BLaER1 treated with 17β-estradiol and CSF1 and Interleukin-3, amounts not matched to agents 10 nM and 100 nM (cell line): ENCODE measurements at regions not wholly inside any gene's neighbourhood (a gene's known extent, or its start where the extent isn't known, plus 50 kb on each side); places are given as distances from the start of the nearest gene placed in this dataset.

Experiments
- H3K27ac ChIP-seq, 11 experiments: shearing (Covaris generic); formaldehyde crosslinking; 2 replicates each; pipeline ENCODE4 v1.8.1; 2022
- H3K27me3 ChIP-seq, 11 experiments: shearing (Covaris generic); formaldehyde crosslinking; 2 replicates each; pipeline ENCODE4 v1.8.1; 2022
- H3K36me3 ChIP-seq, 11 experiments: shearing (Covaris generic); formaldehyde crosslinking; 2 replicates each; pipeline ENCODE4 v1.8.1; 2022
- H3K4me1 ChIP-seq, 10 experiments: shearing (Covaris generic); formaldehyde crosslinking; 2 replicates each; pipeline ENCODE4 v1.8.1; 2022
- H3K4me2 ChIP-seq, 11 experiments: shearing (Covaris generic); formaldehyde crosslinking; 2 replicates each; pipeline ENCODE4 v1.8.1; 2022
- H3K4me3 ChIP-seq, 10 experiments: shearing (Covaris generic); formaldehyde crosslinking; 2 replicates each; pipeline ENCODE4 v1.8.1; 2022
- H3K9ac ChIP-seq, 11 experiments: shearing (Covaris generic); formaldehyde crosslinking; 2 replicates each; pipeline ENCODE4 v1.8.1; 2022
- H3K9me3 ChIP-seq, 11 experiments: shearing (Covaris generic); formaldehyde crosslinking; replicated peaks in 1 of 11; 2 replicates each; pipeline ENCODE4 v1.8.1; 2022
- H4K20me1 ChIP-seq, 11 experiments: shearing (Covaris generic); formaldehyde crosslinking; 2 replicates each; pipeline ENCODE4 v1.8.1; 2022
- Cebpa-rat ChIP-seq, 11 experiments: shearing (Covaris generic); IDR thresholded peaks; 2 replicates each; pipeline ENCODE4 v1.8.1; 2022

DNA sequence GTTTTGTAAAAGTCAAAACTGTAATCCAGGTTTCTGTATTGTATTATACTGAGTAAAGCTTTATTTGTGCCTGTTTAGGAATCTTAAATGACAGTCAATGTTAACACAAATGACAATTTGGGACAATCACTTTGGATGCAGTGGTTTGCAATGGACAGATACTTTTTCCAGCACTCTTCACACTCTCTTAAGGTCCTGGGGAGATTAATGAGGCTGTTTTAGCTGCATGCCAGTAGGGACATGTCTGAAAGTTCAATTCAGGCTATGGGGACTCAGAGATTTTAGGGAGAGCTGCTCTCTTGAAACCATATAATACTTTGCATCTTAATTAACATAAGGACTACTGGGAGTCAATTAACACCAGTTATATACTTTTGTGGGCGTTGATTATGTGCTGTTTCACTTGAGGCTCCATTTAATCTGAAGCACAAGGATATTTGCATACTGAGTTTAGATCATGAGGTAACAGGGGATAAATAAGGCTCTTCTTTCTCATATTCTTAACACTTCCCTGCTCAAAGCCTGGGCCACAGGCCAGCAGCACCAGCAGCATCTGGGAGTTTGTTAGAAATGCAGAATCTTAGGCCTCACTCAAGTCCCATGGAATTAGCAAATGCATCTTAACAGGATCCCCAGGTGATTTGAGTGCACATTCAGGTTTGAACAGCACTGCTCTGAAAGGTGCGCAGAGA, 972.8 kb downstream of the PLOD2 start:
- Histone ChIP-seq H3K27ac (no peak overlapping the region), H3K4me3 (no peak overlapping the region), H3K9me3 (no peaks in the 10 kb centered on the region), H4K20me1 (no peaks in the 10 kb centered on the region), H3K27me3 (no peaks in the 10 kb centered on the region), H3K9ac (no peak overlapping the region), H3K36me3 (no peaks in the 10 kb centered on the region), H3K4me1 (peaks cover 0 to 1% (median 0%) of the 10 kb centered on the region in 10 experiments; a peak in 3 of 20 replicates), H3K4me2 (no peak overlapping the region)
- TF ChIP-seq Cebpa-rat (IDR thresholded peaks at IDR 0.05): no peak

DNA sequence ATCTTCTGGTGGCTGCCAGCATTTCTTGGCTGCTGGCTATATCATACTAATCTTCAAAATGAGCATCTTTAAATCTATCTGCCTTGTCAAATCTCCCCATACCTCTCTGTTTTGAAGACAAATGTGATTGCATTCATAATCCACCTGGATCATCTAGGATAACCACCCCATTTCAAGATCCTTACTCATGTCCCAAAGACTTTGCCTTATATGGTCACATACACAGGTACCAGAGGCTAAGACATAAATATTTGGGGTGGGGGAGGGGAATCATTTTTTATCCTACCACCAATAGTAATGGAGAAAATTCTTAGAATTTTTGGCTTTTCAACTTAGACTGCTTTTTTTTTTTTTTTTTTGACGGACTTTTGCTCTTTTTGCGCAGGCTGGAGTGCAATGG, 970.8 kb downstream of the PLOD2 start:
- Histone ChIP-seq H3K4me1 (no peaks in the 10 kb centered on the region), H3K27ac (no peak overlapping the region), H3K27me3 (no peaks in the 10 kb centered on the region), H3K9me3 (no peaks in the 10 kb centered on the region), H3K4me3 (no peak overlapping the region), H4K20me1 (no peaks in the 10 kb centered on the region), H3K4me2 (no peak overlapping the region), H3K9ac (no peak overlapping the region), H3K36me3 (no peaks in the 10 kb centered on the region)
- TF ChIP-seq Cebpa-rat (IDR thresholded peaks at IDR 0.05): no peak

DNA sequence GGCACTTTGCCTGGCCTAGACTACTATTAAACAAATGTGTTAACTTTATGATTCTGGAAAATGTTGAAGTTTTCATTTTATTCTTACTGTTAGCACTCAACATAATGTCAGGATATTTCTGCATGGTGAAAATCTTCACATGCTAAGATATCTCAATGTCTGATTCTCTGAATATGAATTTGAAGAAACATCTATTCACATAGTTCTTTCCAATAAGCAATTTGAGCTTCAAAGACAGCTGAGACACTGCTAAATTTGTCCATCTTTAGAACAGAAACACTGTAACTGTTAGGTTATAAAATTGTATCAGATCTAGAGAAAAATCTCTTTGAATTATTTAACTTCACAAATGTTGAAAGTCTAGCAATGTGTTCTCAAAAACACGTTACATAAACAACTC, 970.2 kb downstream of the PLOD2 start:
- Histone ChIP-seq H4K20me1 (no peaks in the 10 kb centered on the region), H3K4me2 (no peak overlapping the region), H3K27ac (no peak overlapping the region), H3K9ac (no peak overlapping the region), H3K27me3 (no peaks in the 10 kb centered on the region), H3K4me3 (no peak overlapping the region), H3K36me3 (no peaks in the 10 kb centered on the region), H3K4me1 (no peaks in the 10 kb centered on the region), H3K9me3 (no peaks in the 10 kb centered on the region)
- no peak for TF ChIP-seq Cebpa-rat (IDR thresholded peaks at IDR 0.05)

GRCh38 chr3:145191543-145191942, 969.4 kb downstream of the PLOD2 start:
- Histone ChIP-seq H3K36me3 (no peaks in the 10 kb centered on the region), H4K20me1 (no peaks in the 10 kb centered on the region), H3K4me1 (no peaks in the 10 kb centered on the region), H3K9ac (no peak overlapping the region), H3K4me2 (no peak overlapping the region), H3K27me3 (no peaks in the 10 kb centered on the region), H3K27ac (no peak overlapping the region), H3K4me3 (no peak overlapping the region), H3K9me3 (no peaks in the 10 kb centered on the region)
- TF ChIP-seq Cebpa-rat (IDR thresholded peaks at IDR 0.05): no peak

DNA sequence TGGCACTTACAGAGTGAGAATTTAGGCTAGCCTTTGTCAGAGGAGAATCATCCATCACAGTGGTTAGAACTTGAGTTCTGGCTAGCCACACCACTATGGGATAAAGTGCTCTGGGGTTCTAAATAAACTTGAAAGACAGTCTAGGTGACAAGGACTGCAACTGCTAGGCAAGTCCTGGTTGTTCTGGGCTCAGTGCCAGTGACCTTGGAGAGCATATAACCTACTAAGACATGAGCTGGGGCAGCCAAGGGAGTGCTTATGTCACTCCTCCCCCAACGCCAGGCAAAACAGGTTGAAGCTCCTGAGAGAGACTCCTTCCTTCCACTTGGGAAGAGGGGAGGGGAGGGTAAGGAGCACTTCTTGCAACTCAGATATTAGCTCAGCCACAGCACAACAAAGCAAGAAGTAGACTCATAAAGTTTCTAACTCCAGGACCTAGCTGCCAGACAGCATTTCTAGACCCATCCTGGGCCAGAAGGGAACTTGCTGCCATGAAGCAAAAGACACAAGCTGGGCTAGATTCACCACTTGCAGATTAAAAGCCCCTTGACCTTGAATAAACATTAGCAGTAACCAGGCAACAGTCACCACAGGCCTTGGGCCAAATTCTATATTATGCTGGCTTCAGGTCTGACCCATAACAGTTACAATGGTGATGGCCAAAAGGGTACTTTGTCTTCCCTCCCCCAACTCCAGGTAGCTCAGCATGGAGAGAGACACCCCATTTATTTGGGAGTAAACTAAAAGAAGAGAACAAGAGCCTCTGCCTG, 963.7 kb downstream of the PLOD2 start:
- H3K9ac ChIP-seq: no peak overlapping the region
- H4K20me1 ChIP-seq: no peaks in the 10 kb centered on the region
- peaks cover 0 to 5% (median 0%) of the 10 kb centered on the region in 11 experiments; a peak in 4 of 22 replicates for H3K9me3 ChIP-seq
- H3K27ac ChIP-seq: no peak overlapping the region
- H3K27me3 ChIP-seq: no peaks in the 10 kb centered on the region
- no peak overlapping the region for H3K4me3 ChIP-seq
- no peaks in the 10 kb centered on the region for H3K4me1 ChIP-seq
- H3K4me2 ChIP-seq: no peak overlapping the region
- no peaks in the 10 kb centered on the region for H3K36me3 ChIP-seq
- no peak for TF ChIP-seq Cebpa-rat (IDR thresholded peaks at IDR 0.05)

DNA sequence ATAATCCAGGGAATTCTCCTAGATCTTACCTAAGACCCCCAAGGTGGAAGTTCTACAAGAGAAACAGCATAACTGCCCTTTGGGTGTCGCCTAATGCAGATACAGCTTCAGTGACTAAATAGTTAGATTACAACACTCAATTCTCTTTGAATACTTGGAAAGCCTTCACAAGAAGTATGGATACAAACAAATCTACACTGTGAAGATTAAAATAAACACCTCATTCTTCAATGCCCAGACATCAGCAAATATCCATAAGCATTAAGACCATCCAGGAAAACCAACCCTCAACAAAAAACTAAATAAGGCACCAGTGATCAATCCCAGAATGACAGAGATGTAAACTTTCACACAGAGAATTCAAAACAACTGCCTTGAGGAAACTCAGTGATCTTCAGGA, 963.2 kb downstream of the PLOD2 start:
- Histone ChIP-seq H3K9ac (no peak overlapping the region), H3K4me3 (no peak overlapping the region), H3K4me2 (no peak overlapping the region), H3K36me3 (no peaks in the 10 kb centered on the region), H3K27me3 (no peaks in the 10 kb centered on the region), H3K27ac (no peak overlapping the region), H3K4me1 (no peaks in the 10 kb centered on the region), H4K20me1 (no peaks in the 10 kb centered on the region), H3K9me3 (peaks cover 0 to 5% (median 0%) of the 10 kb centered on the region in 11 experiments; a peak in 4 of 22 replicates)
- TF ChIP-seq Cebpa-rat (IDR thresholded peaks at IDR 0.05): no peak

- no peaks in the 10 kb centered on the region; a peak in 2 of 22 replicates for H3K9me3 ChIP-seq
- no peak overlapping the region for H3K4me2 ChIP-seq
- no peak overlapping the region for H3K4me3 ChIP-seq
- TF ChIP-seq Cebpa-rat (IDR thresholded peaks at IDR 0.05): no peak
- no peak overlapping the region for H3K9ac ChIP-seq
- no peaks in the 10 kb centered on the region for H3K36me3 ChIP-seq
- H3K27me3 ChIP-seq: no peaks in the 10 kb centered on the region
- no peaks in the 10 kb centered on the region for H4K20me1 ChIP-seq
- H3K27ac ChIP-seq: no peak overlapping the region
- no peaks in the 10 kb centered on the region for H3K4me1 ChIP-seq
Measured at GRCh38 chr3:145209561-145209960, 951.4 kb downstream of the PLOD2 start.

DNA sequence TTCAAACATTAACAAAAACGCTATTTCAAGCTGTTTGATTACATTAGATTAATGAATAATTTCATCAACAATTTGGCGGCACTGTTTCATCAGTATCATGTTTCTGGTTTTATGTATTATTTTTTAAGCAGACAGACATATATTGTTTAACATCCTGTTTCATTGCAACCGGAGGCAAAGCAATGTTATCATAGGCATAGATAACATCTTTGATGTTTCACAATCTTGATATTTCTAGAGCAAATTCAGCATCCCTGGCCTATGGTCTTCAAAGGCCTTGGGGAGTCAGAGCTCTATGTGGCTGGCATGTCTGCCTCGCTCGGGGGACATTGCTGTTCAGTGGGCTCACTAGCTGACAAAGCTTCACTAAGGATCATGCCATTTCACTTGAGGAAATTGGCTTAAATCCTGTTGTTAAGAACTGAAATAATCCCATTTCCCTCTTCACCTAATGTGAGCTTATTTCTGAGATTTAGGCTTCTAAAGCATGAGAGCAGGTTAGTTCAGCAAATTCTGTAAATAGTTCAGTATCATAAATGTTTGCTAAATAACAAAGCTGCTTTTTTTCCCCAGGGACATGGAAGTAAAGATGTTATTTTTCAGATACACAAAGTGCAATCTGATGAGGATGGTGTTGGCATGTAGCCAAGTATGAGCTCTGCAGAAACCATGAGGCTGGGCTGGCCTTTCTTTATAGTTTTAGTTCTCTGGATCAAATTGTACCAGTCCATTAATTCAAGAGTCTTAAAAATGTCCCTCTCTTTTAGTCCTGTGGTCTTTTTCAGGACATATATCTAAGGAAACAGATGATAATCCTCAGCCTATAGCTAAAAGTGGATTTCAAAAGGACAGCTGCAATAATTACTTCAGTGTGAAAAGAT, 941.4 kb downstream of the PLOD2 start:
- Histone ChIP-seq H3K36me3 (no peaks in the 10 kb centered on the region), H3K4me3 (no peak overlapping the region), H3K9me3 (0 out of 22 replicates have a peak, but pooled peaks cover 0 to 4% (median 0%) of the 10 kb centered on the region in 11 experiments), H3K27ac (no peak overlapping the region), H3K4me2 (no peak overlapping the region), H3K9ac (no peak overlapping the region), H3K27me3 (no peaks in the 10 kb centered on the region), H4K20me1 (no peaks in the 10 kb centered on the region), H3K4me1 (no peaks in the 10 kb centered on the region)
- no peak for TF ChIP-seq Cebpa-rat (IDR thresholded peaks at IDR 0.05)

DNA sequence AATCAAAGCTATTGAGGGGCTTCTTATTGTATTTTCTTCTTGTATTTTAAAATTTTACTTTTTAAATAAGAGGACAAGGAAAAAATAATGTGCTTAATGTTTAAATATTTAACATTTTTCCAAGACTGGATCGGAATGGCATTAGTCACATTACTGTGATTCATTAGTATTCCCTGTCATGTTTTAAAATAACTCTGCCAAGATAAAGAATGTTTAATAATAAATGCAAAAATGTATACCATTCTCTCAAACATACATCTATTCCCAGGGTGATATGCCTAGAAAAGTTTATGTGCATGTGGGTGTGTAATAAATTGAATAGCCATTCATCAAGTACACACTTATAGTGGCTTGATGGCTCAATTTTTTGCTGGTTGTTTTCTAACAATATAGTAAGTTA, 936.1 kb downstream of the PLOD2 start:
- Histone ChIP-seq H3K27me3 (no peaks in the 10 kb centered on the region), H3K4me1 (no peaks in the 10 kb centered on the region), H3K9me3 (0 out of 22 replicates have a peak, but pooled peaks cover 0 to 4% (median 0%) of the 10 kb centered on the region in 11 experiments), H3K9ac (no peak overlapping the region), H4K20me1 (no peaks in the 10 kb centered on the region), H3K4me3 (no peak overlapping the region), H3K27ac (no peak overlapping the region), H3K4me2 (no peak overlapping the region), H3K36me3 (no peaks in the 10 kb centered on the region)
- no peak for TF ChIP-seq Cebpa-rat (IDR thresholded peaks at IDR 0.05)
